Cardiac muscle cell (in vitro differentiated cells and primary cell): ENCODE measurements at regions not wholly inside any gene's neighbourhood (a gene's known extent, or its start where the extent isn't known, plus 50 kb on each side); places are given as distances from the start of the nearest gene placed in this dataset.

Experiments used
- DNase-seq, 2 donors: peaks; one replicate each; pipeline versions ENCODE4 v3.0.0 to v3.0.0-alpha.2; 2010 to 2017; ENCODE audit warnings: low read depth in 1 of 2, low spot score in 1 of 2
- H3K27ac ChIP-seq: fragments of 200-600 bp; sonication (generic); 2 replicates; pipeline ENCODE4 v1.5.1; 2016
- H3K27me3 ChIP-seq: fragments of 200-600 bp; sonication (generic); 2 replicates; pipeline ENCODE4 v1.6.0; 2016; ENCODE audit warnings: control low read depth
- H3K36me3 ChIP-seq: fragments of 200-600 bp; sonication (generic); 2 replicates; pipeline ENCODE4 v1.5.1; 2016; ENCODE audit warnings: control low read depth
- H3K4me1 ChIP-seq: fragments of 200-600 bp; sonication (generic); 2 replicates; pipeline ENCODE4 v1.8.1; 2017; ENCODE audit warnings: low read depth, mild to moderate bottlenecking, mixed run types
- H3K4me3 ChIP-seq: fragments of 200-600 bp; sonication (generic); 2 replicates; pipeline ENCODE4 v1.5.1; 2016; ENCODE audit warnings: mild to moderate bottlenecking
- H3K9me3 ChIP-seq: fragments of 200-600 bp; sonication (generic); 2 replicates; pipeline ENCODE4 v1.5.1; 2017; ENCODE audit warnings: low read depth, mild to moderate bottlenecking, control low read depth
- TF ChIP-seq, protein P1 (sequence below): IDR thresholded peaks from 2 replicates; pipeline ENCODE4 v1.5.1; 2012; ENCODE audit warnings: low read depth, mild to moderate bottlenecking, low read length

DNA sequence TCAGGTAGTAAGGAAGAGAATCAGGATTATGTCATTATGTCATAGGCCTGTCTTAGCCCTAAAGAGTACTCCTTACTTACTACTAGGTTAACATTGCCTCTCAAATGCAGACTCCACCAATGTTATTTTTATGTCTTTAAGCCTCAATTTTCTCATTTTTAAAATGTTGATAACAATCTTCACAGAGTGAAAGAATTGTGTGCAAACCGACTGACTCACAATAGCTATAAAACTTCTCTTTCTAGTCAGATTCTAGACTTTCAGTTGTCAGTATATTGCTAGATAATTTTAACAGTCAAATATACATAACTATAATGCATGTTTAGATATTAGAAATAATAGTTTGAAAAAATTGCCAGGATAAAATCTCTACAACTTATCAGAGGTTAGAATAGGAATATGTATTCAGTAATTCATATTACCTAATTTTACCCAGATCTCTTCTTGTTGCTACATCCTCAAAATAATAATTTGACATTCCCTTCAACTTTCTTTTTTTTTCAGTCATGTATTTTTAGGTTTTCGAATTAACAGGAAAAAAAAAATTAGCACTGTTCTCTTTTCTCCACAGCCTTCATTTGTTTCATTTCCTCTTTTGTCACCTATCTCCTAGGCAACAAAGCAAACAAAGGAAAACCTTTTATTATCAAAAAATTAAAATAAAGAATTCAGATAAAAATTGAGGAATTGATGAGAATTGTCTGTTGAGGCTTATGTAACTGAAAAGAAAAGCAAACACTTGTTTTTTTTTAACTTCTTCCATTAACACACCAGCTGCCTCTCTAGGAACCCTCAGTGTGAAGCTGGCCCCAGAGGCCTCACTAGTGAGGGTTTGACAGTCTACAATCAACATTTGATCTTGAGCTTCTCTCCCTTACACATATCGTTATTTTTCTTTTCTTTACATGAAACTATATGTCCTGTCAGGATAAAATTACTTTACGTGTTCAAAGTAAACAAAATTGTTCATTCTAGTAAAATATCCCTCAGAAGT lies 279.0 kb downstream of the CALCRL start:
- TF ChIP-seq, protein P1, sequence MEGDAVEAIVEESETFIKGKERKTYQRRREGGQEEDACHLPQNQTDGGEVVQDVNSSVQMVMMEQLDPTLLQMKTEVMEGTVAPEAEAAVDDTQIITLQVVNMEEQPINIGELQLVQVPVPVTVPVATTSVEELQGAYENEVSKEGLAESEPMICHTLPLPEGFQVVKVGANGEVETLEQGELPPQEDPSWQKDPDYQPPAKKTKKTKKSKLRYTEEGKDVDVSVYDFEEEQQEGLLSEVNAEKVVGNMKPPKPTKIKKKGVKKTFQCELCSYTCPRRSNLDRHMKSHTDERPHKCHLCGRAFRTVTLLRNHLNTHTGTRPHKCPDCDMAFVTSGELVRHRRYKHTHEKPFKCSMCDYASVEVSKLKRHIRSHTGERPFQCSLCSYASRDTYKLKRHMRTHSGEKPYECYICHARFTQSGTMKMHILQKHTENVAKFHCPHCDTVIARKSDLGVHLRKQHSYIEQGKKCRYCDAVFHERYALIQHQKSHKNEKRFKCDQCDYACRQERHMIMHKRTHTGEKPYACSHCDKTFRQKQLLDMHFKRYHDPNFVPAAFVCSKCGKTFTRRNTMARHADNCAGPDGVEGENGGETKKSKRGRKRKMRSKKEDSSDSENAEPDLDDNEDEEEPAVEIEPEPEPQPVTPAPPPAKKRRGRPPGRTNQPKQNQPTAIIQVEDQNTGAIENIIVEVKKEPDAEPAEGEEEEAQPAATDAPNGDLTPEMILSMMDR: no peak
- H3K4me3 ChIP-seq: no peak overlapping the region
- no peaks in the 10 kb centered on the region for H3K9me3 ChIP-seq
- H3K36me3 ChIP-seq: no peaks in the 10 kb centered on the region
- DNase-seq: peak in 1 of 2 donors; percentile 19
- H3K27ac ChIP-seq: no peak overlapping the region
- no peaks in the 10 kb centered on the region for H3K27me3 ChIP-seq
- H3K4me1 ChIP-seq: no peaks in the 10 kb centered on the region

DNA sequence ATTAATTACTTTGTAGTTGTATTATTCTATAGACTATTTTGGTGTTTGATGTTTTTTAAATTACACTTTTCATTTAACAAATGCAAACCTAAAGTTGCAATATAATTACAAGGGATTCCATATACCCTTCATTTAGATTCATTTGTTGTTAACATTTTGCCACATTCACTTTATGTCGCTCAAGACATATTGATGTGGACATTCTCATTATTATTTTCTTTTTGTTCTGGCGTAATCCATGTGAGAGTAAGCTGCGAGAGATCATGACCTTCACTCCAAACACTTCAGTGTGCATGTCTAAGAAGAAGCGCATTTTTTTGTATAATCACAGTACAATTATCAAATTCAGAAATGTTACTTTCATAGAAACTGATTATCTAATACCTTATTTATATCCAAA lies 280.6 kb downstream of the CALCRL start:
- no peaks in the 10 kb centered on the region for H3K4me1 ChIP-seq
- H3K27me3 ChIP-seq: no peaks in the 10 kb centered on the region
- TF ChIP-seq, protein P1: no peak
- no peaks in the 10 kb centered on the region for H3K9me3 ChIP-seq
- no peaks in the 10 kb centered on the region for H3K36me3 ChIP-seq
- H3K27ac ChIP-seq: no peak overlapping the region
- no peak for DNase-seq
- H3K4me3 ChIP-seq: no peak overlapping the region

DNA sequence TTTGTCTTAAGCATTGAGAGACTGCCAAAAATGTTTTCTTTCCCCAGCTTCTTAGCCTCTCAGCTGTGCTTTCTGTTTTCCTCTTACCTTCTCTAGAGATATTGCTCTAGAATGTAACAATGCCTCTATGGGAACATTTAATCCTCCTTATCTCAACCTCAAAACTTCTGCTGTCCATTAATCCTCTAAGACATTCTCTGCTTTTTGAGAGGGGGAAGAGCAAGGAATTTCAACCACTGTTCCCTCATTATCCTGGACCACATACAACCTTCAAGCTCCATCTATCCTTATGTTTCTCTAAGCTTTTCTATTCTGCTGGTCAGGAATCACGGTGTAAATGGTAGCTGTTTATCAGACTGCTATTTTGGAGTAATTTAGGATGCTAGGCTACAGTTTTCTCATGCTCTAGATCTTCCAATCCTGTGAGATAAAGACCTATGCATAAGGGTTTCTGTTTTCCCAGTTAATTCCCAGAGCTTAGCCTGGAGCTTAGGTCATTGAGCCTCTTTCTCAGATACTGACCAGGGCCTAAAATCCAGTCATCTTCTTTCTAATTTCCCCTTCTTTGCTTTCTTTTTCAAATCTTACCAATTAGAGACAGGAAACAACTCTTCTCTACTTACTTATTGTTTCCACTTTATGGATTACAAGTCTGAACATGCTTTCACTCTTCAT lies 282.0 kb downstream of the CALCRL start:
- H3K9me3 ChIP-seq: no peaks in the 10 kb centered on the region
- no peaks in the 10 kb centered on the region for H3K36me3 ChIP-seq
- TF ChIP-seq, protein P1: no peak
- no peaks in the 10 kb centered on the region for H3K27me3 ChIP-seq
- no peak overlapping the region for H3K27ac ChIP-seq
- H3K4me1 ChIP-seq: no peaks in the 10 kb centered on the region
- peak in 1 of 2 donors; percentile 2 for DNase-seq
- no peak overlapping the region for H3K4me3 ChIP-seq

DNA sequence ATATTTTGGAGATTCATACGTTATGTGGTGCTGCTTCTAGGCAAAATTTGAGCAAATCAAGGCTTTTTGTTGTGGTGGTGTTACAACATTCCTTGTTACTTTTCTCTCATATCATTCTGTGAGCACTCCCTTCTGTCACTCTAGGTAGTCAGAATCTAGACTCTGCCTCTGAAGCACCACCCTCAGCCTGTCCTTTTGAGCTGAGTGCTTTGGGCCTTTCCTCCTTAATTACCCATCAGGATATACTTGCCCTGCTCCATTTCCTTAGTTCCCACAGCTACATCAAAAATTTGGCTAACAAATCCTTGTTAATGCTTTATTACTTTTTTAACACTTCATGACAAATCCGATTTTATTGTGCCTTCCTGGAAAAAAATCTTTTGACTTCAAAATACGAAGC lies 289.6 kb downstream of the CALCRL start:
- TF ChIP-seq, protein P1: no peak
- H3K36me3 ChIP-seq: no peaks in the 10 kb centered on the region
- no peak overlapping the region for H3K27ac ChIP-seq
- no peaks in the 10 kb centered on the region for H3K9me3 ChIP-seq
- no peaks in the 10 kb centered on the region for H3K27me3 ChIP-seq
- H3K4me3 ChIP-seq: no peak overlapping the region
- DNase-seq: no peak
- no peaks in the 10 kb centered on the region for H3K4me1 ChIP-seq

DNA sequence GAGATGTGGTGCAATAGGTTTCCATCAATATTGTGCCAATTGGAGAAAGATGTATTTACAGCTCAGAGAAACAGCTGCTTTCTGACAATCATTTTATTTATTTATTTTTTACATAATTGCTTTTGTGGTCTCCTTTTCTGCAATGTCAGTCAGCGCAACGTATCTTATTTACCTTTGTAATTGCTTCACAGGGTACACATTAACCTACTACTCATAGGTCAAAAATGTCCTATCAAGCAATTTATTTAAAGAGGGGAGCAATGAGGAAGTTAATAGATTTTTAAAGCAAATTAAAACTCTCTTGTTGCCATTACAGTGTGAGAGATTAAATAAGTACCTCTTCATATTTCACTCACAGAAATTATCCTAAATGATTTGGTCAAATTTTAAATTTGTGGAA lies 291.0 kb downstream of the CALCRL start:
- no peak overlapping the region for H3K4me3 ChIP-seq
- no peaks in the 10 kb centered on the region for H3K4me1 ChIP-seq
- no peaks in the 10 kb centered on the region for H3K36me3 ChIP-seq
- TF ChIP-seq, protein P1: no peak
- no peak for DNase-seq
- no peaks in the 10 kb centered on the region for H3K9me3 ChIP-seq
- H3K27me3 ChIP-seq: no peaks in the 10 kb centered on the region
- H3K27ac ChIP-seq: no peak overlapping the region
